HK-2 (cell line): ENCODE measurements at regions not wholly inside any gene's neighbourhood (a gene's known extent, or its start where the extent isn't known, plus 50 kb on each side); places are given as distances from the start of the nearest gene placed in this dataset.

ENCODE experiments used
- DNase-seq: peaks from one replicate; pipeline ENCODE4 v3.0.0-alpha.2; 2018; ENCODE audit not compliant: unreplicated experiment

- no peak for DNase-seq
Observed at GRCh38 chr18:7415081-7415894, 151.8 kb upstream of the PTPRM start.

GRCh38 chr18:7417727-7418126, 149.4 kb upstream of the PTPRM start:
- DNase-seq = peak; percentile 2

- DNase-seq = no peak
Observed at GRCh38 chr18:7429831-7430230, 137.3 kb upstream of the PTPRM start.

- DNase-seq = no peak
Observed at GRCh38 chr18:7436166-7436565, 130.9 kb upstream of the PTPRM start.

GRCh38 chr18:7437870-7438269, 129.2 kb upstream of the PTPRM start:
- DNase-seq = no peak

GRCh38 chr18:7438646-7439045, 128.5 kb upstream of the PTPRM start:
- DNase-seq = no peak

- DNase-seq = no peak
Observed at GRCh38 chr18:7447318-7448028, 119.6 kb upstream of the PTPRM start.

GRCh38 chr18:7452331-7452730, 114.8 kb upstream of the PTPRM start:
- peak; percentile 13 for DNase-seq

GRCh38 chr18:7454429-7454828, 112.7 kb upstream of the PTPRM start:
- DNase-seq = no peak

- no peak for DNase-seq
Observed at GRCh38 chr18:7456376-7456775, 110.7 kb upstream of the PTPRM start.

- no peak for DNase-seq
Observed at GRCh38 chr18:7457262-7457661, 109.9 kb upstream of the PTPRM start.

- no peak for DNase-seq
Observed at GRCh38 chr18:7458884-7459283, 108.2 kb upstream of the PTPRM start.

- no peak for DNase-seq
Observed at GRCh38 chr18:7459851-7460770, 107.0 kb upstream of the PTPRM start.

GRCh38 chr18:7464245-7464966, 102.7 kb upstream of the PTPRM start:
- DNase-seq = no peak

- no peak for DNase-seq
Observed at GRCh38 chr18:7466190-7466589, 100.9 kb upstream of the PTPRM start.

GRCh38 chr18:7467708-7468466, 99.2 kb upstream of the PTPRM start:
- peak; percentile 9 for DNase-seq

- DNase-seq = no peak
Observed at GRCh38 chr18:7470101-7470500, 97.0 kb upstream of the PTPRM start.

- DNase-seq = no peak
Observed at GRCh38 chr18:7470503-7470902, 96.6 kb upstream of the PTPRM start.

GRCh38 chr18:7476386-7476785, 90.7 kb upstream of the PTPRM start:
- DNase-seq = no peak

GRCh38 chr18:7479756-7480155, 87.4 kb upstream of the PTPRM start:
- no peak for DNase-seq

GRCh38 chr18:7480879-7481278, 86.2 kb upstream of the PTPRM start:
- no peak for DNase-seq
